T-helper 1 cell (primary cell): ENCODE measurements at regions not wholly inside any gene's neighbourhood (a gene's known extent, or its start where the extent isn't known, plus 50 kb on each side); places are given as distances from the start of the nearest gene placed in this dataset.

ENCODE experiments used
- DNase-seq, 5 donors: peaks; one replicate each; pipeline ENCODE4 v3.0.0-alpha.2; 2012 to 2020

GRCh38 chr15:67006083-67007065 lies 59.0 kb upstream of the SMAD3 start:
- DNase-seq, result no peak

- DNase-seq, result peak in 1 of 5 donors; percentile 59
Observed at GRCh38 chr15:67009576-67010569, 55.5 kb upstream of the SMAD3 start.

- no peak for DNase-seq
Observed at GRCh38 chr15:67010898-67011616, 54.3 kb upstream of the SMAD3 start.

- DNase-seq, result no peak
Observed at GRCh38 chr15:67011617-67012005, 53.8 kb upstream of the SMAD3 start.

- DNase-seq, result no peak
Observed at GRCh38 chr15:67013696-67014095, 51.7 kb upstream of the SMAD3 start.
